Gastrocnemius medialis (tissue), 4 donors: ENCODE measurements at regions not wholly inside any gene's neighbourhood (a gene's known extent, or its start where the extent isn't known, plus 50 kb on each side); places are given as distances from the start of the nearest gene placed in this dataset.

Source experiments
- CTCF ChIP-seq, 5 experiments: fragments of 450-650 bp in 3 of 5; fragments of 200-600 bp in 2 of 5; sonication (generic) in 2 of 5; IDR thresholded peaks in 4 of 5; conservative IDR thresholded peaks in 1 of 5; 1 replicate in 4 of 5; 2 replicates in 1 of 5; pipeline ENCODE4 v1.5.1; 2016 to 2019; ENCODE audit warnings: antibody characterized with exemption in 5 of 5, mild to moderate bottlenecking in 3 of 5, moderate library complexity in 3 of 5
- POLR2A ChIP-seq, 2 donors: fragments of 450-650 bp; IDR thresholded peaks; one replicate each; pipeline ENCODE4 v1.6.1; 2017; ENCODE audit warnings: antibody characterized with exemption in 2 of 2, mild to moderate bottlenecking in 2 of 2, moderate library complexity in 2 of 2

- TF ChIP-seq CTCF (IDR thresholded peaks at IDR 0.05 in 4 of 5, conservative IDR thresholded peaks at IDR 0.05 in 1 of 5): no peak
- no peak for TF ChIP-seq POLR2A (IDR thresholded peaks at IDR 0.05)
These were observed 696.9 kb upstream of the C9orf72 start for GRCh38 chr9:28270156-28270555.
